HCT116 (cell line): ENCODE measurements at regions not wholly inside any gene's neighbourhood (a gene's known extent, or its start where the extent isn't known, plus 50 kb on each side); places are given as distances from the start of the nearest gene placed in this dataset.

Source experiments
- EZH2 ChIP-seq: fragments of 200-600 bp; sonication (generic); IDR thresholded peaks from 2 replicates; pipeline ENCODE4 v1.6.1; 2017; ENCODE audit warnings: antibody characterized with exemption, mixed run types
- POLR2AphosphoS5 ChIP-seq: IDR thresholded peaks from 2 replicates; pipeline ENCODE4 v1.6.1; 2011; ENCODE audit warnings: mild to moderate bottlenecking, low read depth, low read length, moderate library complexity
- TF ChIP-seq, protein P1 (sequence below): IDR thresholded peaks from 2 replicates; pipeline ENCODE4 v1.6.1; 2012; ENCODE audit warnings: low read depth

DNA sequence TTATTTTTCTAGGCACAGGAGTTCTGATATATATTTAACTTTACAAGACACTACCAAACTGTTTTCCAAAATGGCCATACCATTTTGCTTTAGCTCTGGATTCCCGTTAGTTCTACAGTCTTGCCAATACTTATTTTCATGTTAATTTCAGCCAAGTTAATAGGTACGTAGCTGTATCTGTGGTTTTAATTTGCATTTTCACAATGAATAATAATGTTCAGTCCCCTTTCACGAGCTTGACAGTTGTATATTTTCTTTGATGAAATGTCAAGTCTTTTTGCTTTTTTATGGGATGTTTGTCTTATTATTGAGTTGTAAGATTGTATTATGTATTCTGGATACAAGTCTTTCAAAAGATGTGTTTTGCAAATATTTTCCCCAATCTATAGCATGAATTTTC, 50.6 kb upstream of the GALNT5 start (continued):
- TF ChIP-seq, protein P1, sequence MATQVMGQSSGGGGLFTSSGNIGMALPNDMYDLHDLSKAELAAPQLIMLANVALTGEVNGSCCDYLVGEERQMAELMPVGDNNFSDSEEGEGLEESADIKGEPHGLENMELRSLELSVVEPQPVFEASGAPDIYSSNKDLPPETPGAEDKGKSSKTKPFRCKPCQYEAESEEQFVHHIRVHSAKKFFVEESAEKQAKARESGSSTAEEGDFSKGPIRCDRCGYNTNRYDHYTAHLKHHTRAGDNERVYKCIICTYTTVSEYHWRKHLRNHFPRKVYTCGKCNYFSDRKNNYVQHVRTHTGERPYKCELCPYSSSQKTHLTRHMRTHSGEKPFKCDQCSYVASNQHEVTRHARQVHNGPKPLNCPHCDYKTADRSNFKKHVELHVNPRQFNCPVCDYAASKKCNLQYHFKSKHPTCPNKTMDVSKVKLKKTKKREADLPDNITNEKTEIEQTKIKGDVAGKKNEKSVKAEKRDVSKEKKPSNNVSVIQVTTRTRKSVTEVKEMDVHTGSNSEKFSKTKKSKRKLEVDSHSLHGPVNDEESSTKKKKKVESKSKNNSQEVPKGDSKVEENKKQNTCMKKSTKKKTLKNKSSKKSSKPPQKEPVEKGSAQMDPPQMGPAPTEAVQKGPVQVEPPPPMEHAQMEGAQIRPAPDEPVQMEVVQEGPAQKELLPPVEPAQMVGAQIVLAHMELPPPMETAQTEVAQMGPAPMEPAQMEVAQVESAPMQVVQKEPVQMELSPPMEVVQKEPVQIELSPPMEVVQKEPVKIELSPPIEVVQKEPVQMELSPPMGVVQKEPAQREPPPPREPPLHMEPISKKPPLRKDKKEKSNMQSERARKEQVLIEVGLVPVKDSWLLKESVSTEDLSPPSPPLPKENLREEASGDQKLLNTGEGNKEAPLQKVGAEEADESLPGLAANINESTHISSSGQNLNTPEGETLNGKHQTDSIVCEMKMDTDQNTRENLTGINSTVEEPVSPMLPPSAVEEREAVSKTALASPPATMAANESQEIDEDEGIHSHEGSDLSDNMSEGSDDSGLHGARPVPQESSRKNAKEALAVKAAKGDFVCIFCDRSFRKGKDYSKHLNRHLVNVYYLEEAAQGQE: no peak
- TF ChIP-seq EZH2 (no peak), POLR2AphosphoS5 (no peak)
